K562 (cell line): ENCODE measurements at regions not wholly inside any gene's neighbourhood (a gene's known extent, or its start where the extent isn't known, plus 50 kb on each side); places are given as distances from the start of the nearest gene placed in this dataset.
A peak's percentile ranks its signal among the peaks of the same experiment; 100 is the strongest.

Experiments
- GATA2 ChIP-seq: sonication (generic); formaldehyde crosslinking; IDR thresholded peaks from 2 replicates; pipeline ENCODE4 v1.4.0; 2020; ENCODE audit warnings: mild to moderate bottlenecking, missing genetic modification reagents
- HNRNPUL1 ChIP-seq: fragments of 200-400 bp; formaldehyde crosslinking; IDR thresholded peaks from 2 replicates; pipeline ENCODE4 v1.6.1; 2017; ENCODE audit warnings: low read length
- IRF2 ChIP-seq: sonication (generic); formaldehyde crosslinking; IDR thresholded peaks from 2 replicates; pipeline ENCODE4 v1.8.1; 2022; ENCODE audit warnings: mild to moderate bottlenecking, missing genetic modification reagents
- MCM3 ChIP-seq: fragments of 450-650 bp; IDR thresholded peaks from 2 replicates; pipeline ENCODE4 v1.6.1; 2016
- MIER1 ChIP-seq: fragments of 450-650 bp; IDR thresholded peaks from 2 replicates; pipeline ENCODE4 v1.6.1; 2016; ENCODE audit warnings: antibody characterized with exemption, mild to moderate bottlenecking, low read depth
- NCOA2 ChIP-seq, 2 experiments: fragments of 450-650 bp; IDR thresholded peaks; 2 replicates each; pipeline ENCODE4 v1.6.1; 2018; ENCODE audit warnings: mild to moderate bottlenecking in 2 of 2, moderate library complexity in 1 of 2; ENCODE audit not compliant: partially characterized antibody in 2 of 2
- SMAD4 ChIP-seq: fragments of 250-450 bp; sonication (Bioruptor Pico); conservative IDR thresholded peaks from 2 replicates; pipeline ENCODE4 v1.8.0; 2021; ENCODE audit warnings: inconsistent platforms, mild to moderate bottlenecking, moderate library complexity
- ZKSCAN1 ChIP-seq: fragments of 150-350 bp; IDR thresholded peaks from 2 replicates; pipeline ENCODE4 v1.6.1; 2016; ENCODE audit warnings: low read depth, low read length
- ZNF197 ChIP-seq: fragments of 200-800 bp; sonication (Bioruptor generic); IDR thresholded peaks from 2 replicates; pipeline ENCODE4 v1.6.1; 2016; ENCODE audit warnings: low read depth, missing genetic modification characterization, missing compliant biosample characterization
- ZNF239 ChIP-seq: fragments of 250-450 bp; sonication (Bioruptor Pico); IDR thresholded peaks from 2 replicates; pipeline ENCODE4 v1.4.0; 2020; ENCODE audit warnings: mild to moderate bottlenecking
- ZNF431 ChIP-seq: sonication (generic); formaldehyde crosslinking; IDR thresholded peaks from 2 replicates; pipeline ENCODE4 v1.8.0; 2022; ENCODE audit warnings: mild to moderate bottlenecking, missing genetic modification reagents
- ZSCAN32 ChIP-seq: fragments of 450-650 bp; formaldehyde crosslinking; IDR thresholded peaks from 2 replicates; pipeline ENCODE4 v1.4.0; 2020; ENCODE audit warnings: mild to moderate bottlenecking, moderate library complexity
- ZZZ3 ChIP-seq: fragments of 450-650 bp; IDR thresholded peaks from 2 replicates; pipeline ENCODE4 v1.6.1; 2016; ENCODE audit warnings: antibody characterized with exemption, mild to moderate bottlenecking, moderate library complexity
- TF ChIP-seq, protein P1 (sequence below): fragments of 450-650 bp; IDR thresholded peaks from 2 replicates; pipeline ENCODE4 v1.6.1; 2018; ENCODE audit not compliant: partially characterized antibody
- TF ChIP-seq, protein P2 (sequence below): fragments of 250-450 bp; sonication (Bioruptor Pico); IDR thresholded peaks from 2 replicates; pipeline ENCODE4 v1.4.0; 2020
- TF ChIP-seq, protein P3 (sequence below): fragments of 450-650 bp; IDR thresholded peaks from 2 replicates; pipeline ENCODE4 v1.7.1; 2018; ENCODE audit warnings: mild to moderate bottlenecking, low read depth; ENCODE audit not compliant: partially characterized antibody
- TF ChIP-seq, protein P4 (sequence below), 3 experiments: fragments of 200-800 bp in 1 of 3; fragments of 250-450 bp in 1 of 3; fragments of 450-650 bp in 1 of 3; sonication (Bioruptor Pico) in 1 of 3; sonication (Bioruptor generic) in 1 of 3; formaldehyde crosslinking in 1 of 3; IDR thresholded peaks; 2 replicates each; pipeline versions ENCODE4 v1.6.1 to v1.8.0; 2016 to 2022; ENCODE audit warnings: mild to moderate bottlenecking in 2 of 3, missing genetic modification characterization in 2 of 3, missing compliant biosample characterization in 1 of 3, moderate library complexity in 1 of 3

DNA sequence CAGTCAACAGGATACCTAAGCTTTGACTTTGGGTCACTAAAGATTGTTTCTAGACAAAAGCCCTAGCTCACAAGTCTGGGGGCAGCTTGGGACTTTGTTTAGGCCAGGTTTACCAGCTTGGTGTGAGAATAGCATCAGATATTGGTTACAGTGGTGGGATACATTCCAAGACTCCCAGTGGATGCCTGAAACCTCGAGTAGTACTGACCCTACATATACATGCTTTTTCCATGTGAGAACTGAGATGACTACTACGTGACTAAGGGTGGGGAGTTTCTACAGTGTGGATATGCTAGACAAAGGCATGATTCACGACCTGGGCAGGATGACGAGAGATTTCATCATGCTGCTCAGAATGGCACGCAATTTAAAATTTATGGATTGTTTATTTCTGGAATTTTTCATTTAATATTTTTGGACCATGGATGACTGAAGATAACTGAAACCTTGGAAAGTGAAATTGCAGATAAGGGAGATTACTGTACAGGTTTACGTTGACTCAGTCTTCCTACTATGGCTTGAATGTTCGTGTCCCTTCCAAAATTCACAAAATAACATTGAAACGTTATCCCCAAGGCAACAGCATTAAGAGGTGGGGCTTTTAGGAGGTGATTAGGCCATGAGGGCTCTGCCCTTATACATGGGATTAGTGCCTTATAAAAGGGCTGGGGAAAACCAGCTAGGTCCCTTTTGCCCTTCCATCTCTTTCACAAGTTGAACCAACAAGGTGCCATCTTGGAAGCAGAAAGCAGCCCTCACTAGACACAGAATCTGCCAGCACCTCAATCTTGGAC, 50.2 kb upstream of the CTAGE1 start (continued):
- TF ChIP-seq, protein P1, sequence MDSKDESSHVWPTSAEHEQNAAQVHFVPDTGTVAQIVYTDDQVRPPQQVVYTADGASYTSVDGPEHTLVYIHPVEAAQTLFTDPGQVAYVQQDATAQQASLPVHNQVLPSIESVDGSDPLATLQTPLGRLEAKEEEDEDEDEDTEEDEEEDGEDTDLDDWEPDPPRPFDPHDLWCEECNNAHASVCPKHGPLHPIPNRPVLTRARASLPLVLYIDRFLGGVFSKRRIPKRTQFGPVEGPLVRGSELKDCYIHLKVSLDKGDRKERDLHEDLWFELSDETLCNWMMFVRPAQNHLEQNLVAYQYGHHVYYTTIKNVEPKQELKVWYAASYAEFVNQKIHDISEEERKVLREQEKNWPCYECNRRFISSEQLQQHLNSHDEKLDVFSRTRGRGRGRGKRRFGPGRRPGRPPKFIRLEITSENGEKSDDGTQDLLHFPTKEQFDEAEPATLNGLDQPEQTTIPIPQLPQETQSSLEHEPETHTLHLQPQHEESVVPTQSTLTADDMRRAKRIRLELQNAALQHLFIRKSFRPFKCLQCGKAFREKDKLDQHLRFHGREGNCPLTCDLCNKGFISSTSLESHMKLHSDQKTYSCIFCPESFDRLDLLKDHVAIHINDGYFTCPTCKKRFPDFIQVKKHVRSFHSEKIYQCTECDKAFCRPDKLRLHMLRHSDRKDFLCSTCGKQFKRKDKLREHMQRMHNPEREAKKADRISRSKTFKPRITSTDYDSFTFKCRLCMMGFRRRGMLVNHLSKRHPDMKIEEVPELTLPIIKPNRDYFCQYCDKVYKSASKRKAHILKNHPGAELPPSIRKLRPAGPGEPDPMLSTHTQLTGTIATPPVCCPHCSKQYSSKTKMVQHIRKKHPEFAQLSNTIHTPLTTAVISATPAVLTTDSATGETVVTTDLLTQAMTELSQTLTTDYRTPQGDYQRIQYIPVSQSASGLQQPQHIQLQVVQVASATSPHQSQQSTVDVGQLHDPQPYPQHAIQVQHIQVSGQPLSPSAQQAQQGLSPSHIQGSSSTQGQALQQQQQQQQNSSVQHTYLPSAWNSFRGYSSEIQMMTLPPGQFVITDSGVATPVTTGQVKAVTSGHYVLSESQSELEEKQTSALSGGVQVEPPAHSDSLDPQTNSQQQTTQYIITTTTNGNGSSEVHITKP = no peak
- TF ChIP-seq ZNF239 (CRISPR knock-in tag) (peak; percentile 82), GATA2 (CRISPR knock-in tag) (no peak), ZNF431 (no peak), MIER1 (no peak), MCM3 (no peak), SMAD4 (CRISPR knock-in tag) (peak; percentile 86), IRF2 (CRISPR knock-in tag) (no peak), NCOA2 (IDR thresholded peaks at IDR 0.05; ENCODE audit: partially characterized antibody in 2 of 2) (no peak), ZNF197 (peak; percentile 92), ZKSCAN1 (peak; percentile 81; the same call in 1 of the 2 replicates), ZSCAN32 (CRISPR knock-in tag) (peak; percentile 76), HNRNPUL1 (no peak), ZZZ3 (no peak)
- TF ChIP-seq, protein P2, sequence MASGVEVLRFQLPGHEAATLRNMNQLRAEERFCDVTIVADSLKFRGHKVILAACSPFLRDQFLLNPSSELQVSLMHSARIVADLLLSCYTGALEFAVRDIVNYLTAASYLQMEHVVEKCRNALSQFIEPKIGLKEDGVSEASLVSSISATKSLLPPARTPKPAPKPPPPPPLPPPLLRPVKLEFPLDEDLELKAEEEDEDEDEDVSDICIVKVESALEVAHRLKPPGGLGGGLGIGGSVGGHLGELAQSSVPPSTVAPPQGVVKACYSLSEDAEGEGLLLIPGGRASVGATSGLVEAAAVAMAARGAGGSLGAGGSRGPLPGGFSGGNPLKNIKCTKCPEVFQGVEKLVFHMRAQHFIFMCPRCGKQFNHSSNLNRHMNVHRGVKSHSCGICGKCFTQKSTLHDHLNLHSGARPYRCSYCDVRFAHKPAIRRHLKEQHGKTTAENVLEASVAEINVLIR (CRISPR knock-in tag) = peak; percentile 45; the same call in 1 of the 2 replicates
- TF ChIP-seq, protein P3, sequence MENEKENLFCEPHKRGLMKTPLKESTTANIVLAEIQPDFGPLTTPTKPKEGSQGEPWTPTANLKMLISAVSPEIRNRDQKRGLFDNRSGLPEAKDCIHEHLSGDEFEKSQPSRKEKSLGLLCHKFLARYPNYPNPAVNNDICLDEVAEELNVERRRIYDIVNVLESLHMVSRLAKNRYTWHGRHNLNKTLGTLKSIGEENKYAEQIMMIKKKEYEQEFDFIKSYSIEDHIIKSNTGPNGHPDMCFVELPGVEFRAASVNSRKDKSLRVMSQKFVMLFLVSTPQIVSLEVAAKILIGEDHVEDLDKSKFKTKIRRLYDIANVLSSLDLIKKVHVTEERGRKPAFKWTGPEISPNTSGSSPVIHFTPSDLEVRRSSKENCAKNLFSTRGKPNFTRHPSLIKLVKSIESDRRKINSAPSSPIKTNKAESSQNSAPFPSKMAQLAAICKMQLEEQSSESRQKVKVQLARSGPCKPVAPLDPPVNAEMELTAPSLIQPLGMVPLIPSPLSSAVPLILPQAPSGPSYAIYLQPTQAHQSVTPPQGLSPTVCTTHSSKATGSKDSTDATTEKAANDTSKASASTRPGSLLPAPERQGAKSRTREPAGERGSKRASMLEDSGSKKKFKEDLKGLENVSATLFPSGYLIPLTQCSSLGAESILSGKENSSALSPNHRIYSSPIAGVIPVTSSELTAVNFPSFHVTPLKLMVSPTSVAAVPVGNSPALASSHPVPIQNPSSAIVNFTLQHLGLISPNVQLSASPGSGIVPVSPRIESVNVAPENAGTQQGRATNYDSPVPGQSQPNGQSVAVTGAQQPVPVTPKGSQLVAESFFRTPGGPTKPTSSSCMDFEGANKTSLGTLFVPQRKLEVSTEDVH = no peak
- TF ChIP-seq, protein P4, sequence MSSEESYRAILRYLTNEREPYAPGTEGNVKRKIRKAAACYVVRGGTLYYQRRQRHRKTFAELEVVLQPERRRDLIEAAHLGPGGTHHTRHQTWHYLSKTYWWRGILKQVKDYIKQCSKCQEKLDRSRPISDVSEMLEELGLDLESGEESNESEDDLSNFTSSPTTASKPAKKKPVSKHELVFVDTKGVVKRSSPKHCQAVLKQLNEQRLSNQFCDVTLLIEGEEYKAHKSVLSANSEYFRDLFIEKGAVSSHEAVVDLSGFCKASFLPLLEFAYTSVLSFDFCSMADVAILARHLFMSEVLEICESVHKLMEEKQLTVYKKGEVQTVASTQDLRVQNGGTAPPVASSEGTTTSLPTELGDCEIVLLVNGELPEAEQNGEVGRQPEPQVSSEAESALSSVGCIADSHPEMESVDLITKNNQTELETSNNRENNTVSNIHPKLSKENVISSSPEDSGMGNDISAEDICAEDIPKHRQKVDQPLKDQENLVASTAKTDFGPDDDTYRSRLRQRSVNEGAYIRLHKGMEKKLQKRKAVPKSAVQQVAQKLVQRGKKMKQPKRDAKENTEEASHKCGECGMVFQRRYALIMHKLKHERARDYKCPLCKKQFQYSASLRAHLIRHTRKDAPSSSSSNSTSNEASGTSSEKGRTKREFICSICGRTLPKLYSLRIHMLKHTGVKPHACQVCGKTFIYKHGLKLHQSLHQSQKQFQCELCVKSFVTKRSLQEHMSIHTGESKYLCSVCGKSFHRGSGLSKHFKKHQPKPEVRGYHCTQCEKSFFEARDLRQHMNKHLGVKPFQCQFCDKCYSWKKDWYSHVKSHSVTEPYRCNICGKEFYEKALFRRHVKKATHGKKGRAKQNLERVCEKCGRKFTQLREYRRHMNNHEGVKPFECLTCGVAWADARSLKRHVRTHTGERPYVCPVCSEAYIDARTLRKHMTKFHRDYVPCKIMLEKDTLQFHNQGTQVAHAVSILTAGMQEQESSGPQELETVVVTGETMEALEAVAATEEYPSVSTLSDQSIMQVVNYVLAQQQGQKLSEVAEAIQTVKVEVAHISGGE (CRISPR knock-in tag; IDR thresholded peaks at IDR 0.05) = no peak
